ENCODE measurements at regions not wholly inside any gene's neighbourhood (a gene's known extent, or its start where the extent isn't known, plus 50 kb on each side); places are given as distances from the start of the nearest gene placed in this dataset.

- H3K4me1 ChIP-seq = no peaks in the 10 kb centered on the region
Measured at GRCh38 chr11:57124505-57124904, 57.2 kb upstream of the LRRC55 start.

GRCh38 chr11:57124917-57125316 lies 56.8 kb upstream of the LRRC55 start:
- Histone ChIP-seq H3K9me3 (replicated peaks) (no peaks in the 10 kb centered on the region), H3K27me3 (0 out of 2 replicates have a peak, but pooled peaks cover 3% of the 10 kb centered on the region), H3K27ac (no peak overlapping the region), H3K36me3 (no peaks in the 10 kb centered on the region), H3K4me1 (no peaks in the 10 kb centered on the region), H3K4me3 (no peak overlapping the region)
- DNase-seq = no peak

More at GRCh38 chr11:57124505-57124904, 57.2 kb upstream of the LRRC55 start:
- Histone ChIP-seq H3K36me3 (no peaks in the 10 kb centered on the region), H3K9me3 (replicated peaks) (no peaks in the 10 kb centered on the region), H3K4me3 (no peak overlapping the region), H3K27ac (no peak overlapping the region), H3K27me3 (0 out of 2 replicates have a peak, but pooled peaks cover 3% of the 10 kb centered on the region)
- no peak for DNase-seq

GRCh38 chr11:57126766-57127400 lies 54.9 kb upstream of the LRRC55 start:
- H3K27me3 ChIP-seq = 0 out of 2 replicates have a peak, but pooled peaks cover 3% of the 10 kb centered on the region
- no peak overlapping the region for H3K27ac ChIP-seq
- H3K4me1 ChIP-seq = no peaks in the 10 kb centered on the region
- no peaks in the 10 kb centered on the region for H3K9me3 ChIP-seq (replicated peaks)
- H3K36me3 ChIP-seq = no peaks in the 10 kb centered on the region
- H3K4me3 ChIP-seq = no peak overlapping the region
- no peak for DNase-seq

GRCh38 chr11:57131080-57131790 lies 50.5 kb upstream of the LRRC55 start:
- H3K4me1 ChIP-seq = no peaks in the 10 kb centered on the region
- 0 out of 2 replicates have a peak, but pooled peaks cover 5% of the 10 kb centered on the region for H3K27me3 ChIP-seq
- no peaks in the 10 kb centered on the region for H3K36me3 ChIP-seq
- H3K9me3 ChIP-seq (replicated peaks) = no peaks in the 10 kb centered on the region
- peak; percentile 17 to 46 for DNase-seq
- no peak overlapping the region for H3K27ac ChIP-seq
- H3K4me3 ChIP-seq = no peak overlapping the region
